Breast epithelium (tissue), 4 donors: ENCODE measurements at regions not wholly inside any gene's neighbourhood (a gene's known extent, or its start where the extent isn't known, plus 50 kb on each side); places are given as distances from the start of the nearest gene placed in this dataset.
"Not testable (repeated sequence)": the region's sequence is repeated elsewhere in the genome, so short reads cannot be mapped to it uniquely, and the experiment has no call there.

Experiments used
- DNase-seq, 2 donors: peaks; one replicate each; pipeline ENCODE4 v3.0.0-alpha.2; 2019; ENCODE audit warnings: low spot score in 2 of 2
- H3K27ac ChIP-seq, 2 donors: fragments of 200-600 bp; sonication (generic) in 1 of 2; one replicate each; pipeline ENCODE4 v1.5.1; 2016 to 2019; ENCODE audit warnings: mild to moderate bottlenecking in 1 of 2
- H3K27me3 ChIP-seq, 2 donors: fragments of 200-600 bp; sonication (generic) in 1 of 2; one replicate each; pipeline versions ENCODE4 v1.5.1 to v1.6.0; 2017 to 2019; ENCODE audit warnings: control low read depth in 1 of 2, mild to moderate bottlenecking in 1 of 2
- H3K36me3 ChIP-seq: fragments of 200-600 bp; one replicate; pipeline ENCODE4 v1.5.1; 2019
- H3K4me1 ChIP-seq, 2 donors: fragments of 200-600 bp; sonication (generic); one replicate each; pipeline ENCODE4 v1.5.1; 2016 to 2019; ENCODE audit warnings: control low read depth in 1 of 2
- H3K4me3 ChIP-seq, 3 donors: fragments of 200-600 bp; sonication (generic); 1 replicate in 2 of 3; 2 replicates in 1 of 3; pipeline ENCODE4 v1.5.1; 2016 to 2019; ENCODE audit warnings: mild to moderate bottlenecking in 3 of 3, moderate library complexity in 2 of 3
- H3K9me3 ChIP-seq, 2 donors: fragments of 200-600 bp; sonication (generic) in 1 of 2; one replicate each; pipeline ENCODE4 v1.5.1; 2016 to 2019; ENCODE audit warnings: control low read depth in 1 of 2
- CTCF ChIP-seq, 3 donors: fragments of 450-650 bp; IDR thresholded peaks; one replicate each; pipeline ENCODE4 v1.5.1; 2016 to 2017; ENCODE audit warnings: antibody characterized with exemption in 3 of 3, mild to moderate bottlenecking in 3 of 3, moderate library complexity in 3 of 3
- POLR2A ChIP-seq: fragments of 450-650 bp; IDR thresholded peaks from one replicate; pipeline ENCODE4 v1.6.1; 2016; ENCODE audit warnings: antibody characterized with exemption, mild to moderate bottlenecking, moderate library complexity
- POLR2AphosphoS5 ChIP-seq, 3 donors: sonication (generic); formaldehyde crosslinking; IDR thresholded peaks; one replicate each; pipeline ENCODE4 v1.6.1; 2017; ENCODE audit warnings: antibody characterized with exemption in 3 of 3
- intact Hi-C: fragments of 100-400 bp; cut with DNase I; formaldehyde crosslinking; loops from one replicate; pipeline ENCODE4 v1.15.1; 2023; ENCODE audit warnings: low total_unique reads

GRCh38 chr10:84948644-84949043 lies 620.3 kb downstream of the CCSER2 start:
- no peaks in the 10 kb centered on the region for H3K4me1 ChIP-seq
- H3K9me3 ChIP-seq: no peaks in the 10 kb centered on the region
- H3K27me3 ChIP-seq: no peaks in the 10 kb centered on the region
- TF ChIP-seq CTCF (IDR thresholded peaks at IDR 0.05) (no peak), POLR2A (no peak), POLR2AphosphoS5 (IDR thresholded peaks at IDR 0.05) (no peak)
- H3K27ac ChIP-seq: no peak overlapping the region
- H3K36me3 ChIP-seq: no peaks in the 10 kb centered on the region
- intact Hi-C loops: no loop called here
- no peak overlapping the region for H3K4me3 ChIP-seq
- DNase-seq: no peak

- no peaks in the 10 kb centered on the region for H3K4me1 ChIP-seq
- intact Hi-C loops: no loop called here
- DNase-seq: no peak
- no peak overlapping the region for H3K27ac ChIP-seq
- TF ChIP-seq POLR2AphosphoS5 (IDR thresholded peaks at IDR 0.05): no peak
- no peaks in the 10 kb centered on the region for H3K36me3 ChIP-seq
- no peak overlapping the region for H3K4me3 ChIP-seq
- no peaks in the 10 kb centered on the region for H3K9me3 ChIP-seq
- H3K27me3 ChIP-seq: no peaks in the 10 kb centered on the region
Measured at GRCh38 chr10:84951616-84952015, 623.2 kb downstream of the CCSER2 start.

- intact Hi-C loops: no loop called here
- TF ChIP-seq POLR2AphosphoS5 (IDR thresholded peaks at IDR 0.05): no peak
- TF ChIP-seq POLR2A: no peak
- TF ChIP-seq CTCF (IDR thresholded peaks at IDR 0.05): no peak
- DNase-seq: no peak
- Histone ChIP-seq H3K36me3 (no peaks in the 10 kb centered on the region), H3K4me3 (no peak overlapping the region), H3K27me3 (no peaks in the 10 kb centered on the region), H3K27ac (no peak overlapping the region), H3K4me1 (no peaks in the 10 kb centered on the region), H3K9me3 (no peaks in the 10 kb centered on the region)
Measured at GRCh38 chr10:84957427-84957826, 629.0 kb downstream of the CCSER2 start.

- no peak for DNase-seq
- no peaks in the 10 kb centered on the region for H3K36me3 ChIP-seq
- intact Hi-C loops: no loop called here
- H3K27me3 ChIP-seq: no peaks in the 10 kb centered on the region
- no peak for TF ChIP-seq POLR2A
- no peak for TF ChIP-seq CTCF (IDR thresholded peaks at IDR 0.05)
- no peak for TF ChIP-seq POLR2AphosphoS5 (IDR thresholded peaks at IDR 0.05)
- H3K4me1 ChIP-seq: no peaks in the 10 kb centered on the region
- no peak overlapping the region for H3K27ac ChIP-seq
- H3K4me3 ChIP-seq: no peak overlapping the region
- H3K9me3 ChIP-seq: no peaks in the 10 kb centered on the region
Measured at GRCh38 chr10:84965468-84965867, 637.1 kb downstream of the CCSER2 start.

- no peak for TF ChIP-seq POLR2AphosphoS5 (IDR thresholded peaks at IDR 0.05)
- no peak for TF ChIP-seq POLR2A
- TF ChIP-seq CTCF (IDR thresholded peaks at IDR 0.05): no peak
- no peaks in the 10 kb centered on the region for H3K9me3 ChIP-seq
- H3K4me1 ChIP-seq: no peaks in the 10 kb centered on the region
- H3K27ac ChIP-seq: no peak overlapping the region
- no peak overlapping the region for H3K4me3 ChIP-seq
- H3K36me3 ChIP-seq: no peaks in the 10 kb centered on the region
- no peaks in the 10 kb centered on the region for H3K27me3 ChIP-seq
- intact Hi-C loops: no loop called here
- no peak for DNase-seq
Measured at GRCh38 chr10:84966708-84967441, 638.5 kb downstream of the CCSER2 start.

- H3K36me3 ChIP-seq, H3K9me3 ChIP-seq, DNase-seq, H3K4me3 ChIP-seq, H3K4me1 ChIP-seq, H3K27me3 ChIP-seq, intact Hi-C loops, H3K27ac ChIP-seq: not testable (repeated sequence)
Measured at GRCh38 chr10:84969297-84969696, 640.9 kb downstream of the CCSER2 start.
